Stimulated activated CD4-positive, alpha-beta T cell treated with anti-CD3 and anti-CD28 coated beads, Interleukin-4, amount 100 ng/mL, for 1 hour (primary cell): ENCODE measurements at regions not wholly inside any gene's neighbourhood (a gene's known extent, or its start where the extent isn't known, plus 50 kb on each side); places are given as distances from the start of the nearest gene placed in this dataset.

Experiments
- DNase-seq: peaks from one replicate; pipeline ENCODE4 v3.0.0-alpha.2; 2020

- no peak for DNase-seq
These were observed 186.7 kb downstream of the RFC3 start for GRCh38 chr13:34004676-34005075.

GRCh38 chr13:34006011-34006410 lies 188.1 kb downstream of the RFC3 start:
- no peak for DNase-seq

- no peak for DNase-seq
These were observed 193.7 kb downstream of the RFC3 start for GRCh38 chr13:34011552-34012085.

GRCh38 chr13:34012382-34012781 lies 194.4 kb downstream of the RFC3 start:
- DNase-seq = no peak

GRCh38 chr13:34013061-34013460 lies 195.1 kb downstream of the RFC3 start:
- no peak for DNase-seq

- no peak for DNase-seq
These were observed 199.3 kb downstream of the RFC3 start for GRCh38 chr13:34017231-34017630.

- no peak for DNase-seq
These were observed 201.9 kb downstream of the RFC3 start for GRCh38 chr13:34019870-34020269.

GRCh38 chr13:34020388-34020787 lies 202.4 kb downstream of the RFC3 start:
- no peak for DNase-seq

GRCh38 chr13:34021619-34022018 lies 203.7 kb downstream of the RFC3 start:
- DNase-seq = no peak

GRCh38 chr13:34025746-34026145 lies 207.8 kb downstream of the RFC3 start:
- DNase-seq = no peak

- no peak for DNase-seq
These were observed 208.4 kb downstream of the RFC3 start for GRCh38 chr13:34026308-34026707.

GRCh38 chr13:34028496-34029442 lies 210.8 kb downstream of the RFC3 start:
- no peak for DNase-seq

GRCh38 chr13:34030782-34031181 lies 212.8 kb downstream of the RFC3 start:
- DNase-seq = no peak

GRCh38 chr13:34031610-34032009 lies 213.7 kb downstream of the RFC3 start:
- no peak for DNase-seq

- DNase-seq = no peak
These were observed 216.5 kb downstream of the RFC3 start for GRCh38 chr13:34034411-34034810.

GRCh38 chr13:34035178-34035577 lies 217.2 kb downstream of the RFC3 start:
- DNase-seq = no peak

GRCh38 chr13:34035676-34036325 lies 217.9 kb downstream of the RFC3 start:
- DNase-seq = no peak

- no peak for DNase-seq
These were observed 219.9 kb downstream of the RFC3 start for GRCh38 chr13:34037636-34038540.

- DNase-seq = no peak
These were observed 220.7 kb downstream of the RFC3 start for GRCh38 chr13:34038541-34039068.

- DNase-seq = no peak
These were observed 221.7 kb downstream of the RFC3 start for GRCh38 chr13:34039678-34040077.

GRCh38 chr13:34040863-34041262 lies 222.9 kb downstream of the RFC3 start:
- DNase-seq = no peak

- DNase-seq = no peak
These were observed 226.1 kb downstream of the RFC3 start for GRCh38 chr13:34044041-34044440.

- DNase-seq = no peak
These were observed 226.7 kb downstream of the RFC3 start for GRCh38 chr13:34044660-34045080.
